ENCODE measurements at regions not wholly inside any gene's neighbourhood (a gene's known extent, or its start where the extent isn't known, plus 50 kb on each side); places are given as distances from the start of the nearest gene placed in this dataset.

- intact Hi-C loops (cut with DNase I), result loop anchor here (10.0 kb wide), 1 partner anchor 64 kb away; no protein-coding TSS in a partner anchor
- no peak for DNase-seq
Observed at GRCh38 chr15:39040861-39041260, 476.2 kb upstream of the RASGRP1 start.

GRCh38 chr15:39041979-39042495 is 477.4 kb upstream of the RASGRP1 start:
- DNase-seq, result no peak
- intact Hi-C loops (cut with DNase I), result loop anchor here (10.0 kb wide), 1 partner anchor 63 kb away; no protein-coding TSS in a partner anchor

GRCh38 chr15:39051626-39052322 is 487.2 kb upstream of the RASGRP1 start:
- intact Hi-C loops (cut with DNase I), result no loop called here
- DNase-seq, result no peak

- intact Hi-C loops (cut with DNase I), result no loop called here
Observed at GRCh38 chr15:39052323-39052705, 487.7 kb upstream of the RASGRP1 start.

GRCh38 chr15:39053480-39053879 is 488.9 kb upstream of the RASGRP1 start:
- DNase-seq, result no peak
- intact Hi-C loops (cut with DNase I), result no loop called here

More at GRCh38 chr15:39052323-39052705, 487.7 kb upstream of the RASGRP1 start:
- no peak for DNase-seq

GRCh38 chr15:39054128-39054732 is 489.6 kb upstream of the RASGRP1 start:
- DNase-seq, result no peak
- intact Hi-C loops (cut with DNase I), result no loop called here

GRCh38 chr15:39056357-39056756 is 491.7 kb upstream of the RASGRP1 start:
- no peak for DNase-seq
- intact Hi-C loops (cut with DNase I), result no loop called here

GRCh38 chr15:39058351-39059131 is 493.9 kb upstream of the RASGRP1 start:
- intact Hi-C loops (cut with DNase I), result no loop called here
- DNase-seq, result no peak

- DNase-seq, result no peak
- intact Hi-C loops (cut with DNase I), result no loop called here
Observed at GRCh38 chr15:39059917-39060316, 495.3 kb upstream of the RASGRP1 start.

- intact Hi-C loops (cut with DNase I), result no loop called here
- no peak for DNase-seq
Observed at GRCh38 chr15:39061952-39062464, 497.4 kb upstream of the RASGRP1 start.

GRCh38 chr15:39066677-39067076 is 502.1 kb upstream of the RASGRP1 start:
- DNase-seq, result no peak
- intact Hi-C loops (cut with DNase I), result no loop called here

GRCh38 chr15:39074341-39074985 is 506.4 kb upstream of the THBS1 start:
- intact Hi-C loops (cut with DNase I), result no loop called here
- no peak for DNase-seq

GRCh38 chr15:39075311-39075710 is 505.6 kb upstream of the THBS1 start:
- DNase-seq, result peak in 1 of 10 donors; percentile 41
- intact Hi-C loops (cut with DNase I), result no loop called here

GRCh38 chr15:39075756-39076341 is 505.0 kb upstream of the THBS1 start:
- no peak for DNase-seq
- intact Hi-C loops (cut with DNase I), result no loop called here

- no peak for DNase-seq
- intact Hi-C loops (cut with DNase I), result no loop called here
Observed at GRCh38 chr15:39078026-39078425, 502.9 kb upstream of the THBS1 start.

GRCh38 chr15:39079296-39079847 is 501.5 kb upstream of the THBS1 start:
- DNase-seq, result peak in 2 of 10 donors; percentile 14 to 67
- intact Hi-C loops (cut with DNase I), result no loop called here

- DNase-seq, result peak in 1 of 10 donors; percentile 47
- intact Hi-C loops (cut with DNase I), result no loop called here
Observed at GRCh38 chr15:39083213-39083612, 497.7 kb upstream of the THBS1 start.

GRCh38 chr15:39084674-39085530 is 496.0 kb upstream of the THBS1 start:
- intact Hi-C loops (cut with DNase I), result no loop called here
- peak in 4 of 10 donors; percentile 23 to 85 (median 50) for DNase-seq

GRCh38 chr15:39086641-39087040 is 494.2 kb upstream of the THBS1 start:
- intact Hi-C loops (cut with DNase I), result no loop called here
- DNase-seq, result no peak

All from posterior cingulate gyrus (tissue), 11 donors.